A673 (cell line): ENCODE measurements at regions not wholly inside any gene's neighbourhood (a gene's known extent, or its start where the extent isn't known, plus 50 kb on each side); places are given as distances from the start of the nearest gene placed in this dataset.

Experiments used
- BruUV-seq: library from RNA; stranded (reverse); fragments of 400-500 nt; replicated peaks from 2 replicates; lab custom pipeline; 2021; lab: Mats Ljungman, UMichigan
- CTCF ChIA-PET: fragments of 300-600 bp; sonication (Branson Sonifier 250); formaldehyde crosslinking; loops from one replicate; lab custom pipeline; 2022; ENCODE audit warnings: antibody characterized with exemption; lab: Charles Lee
- POLR2A ChIA-PET: fragments of 300-600 bp; sonication (Branson Sonifier 250); formaldehyde crosslinking; loops from one replicate; lab custom pipeline; 2022; ENCODE audit warnings: antibody characterized with exemption; ENCODE audit not compliant: low non-redundant PET; lab: Charles Lee
- DNase-seq: peaks from one replicate; pipeline ENCODE4 v3.0.0-alpha.2; 2015; ENCODE audit warnings: low spot score
- H3K27ac ChIP-seq: fragments of 200-600 bp; sonication (generic); 2 replicates; pipeline ENCODE4 v1.5.1; 2016; ENCODE audit warnings: mixed run types, low read depth, mild to moderate bottlenecking, mixed read lengths, antibody characterized with exemption, low read length; ENCODE audit not compliant: poor library complexity, severe bottlenecking
- H3K27me3 ChIP-seq: fragments of 200-600 bp; sonication (generic); replicated peaks from 2 replicates; pipeline ENCODE4 v1.6.1; 2017; ENCODE audit warnings: mixed run types, low read depth, mild to moderate bottlenecking, mixed read lengths, antibody characterized with exemption, low read length; ENCODE audit not compliant: insufficient read depth, poor library complexity
- H3K36me3 ChIP-seq: fragments of 200-600 bp; sonication (generic); 2 replicates; pipeline ENCODE4 v1.6.1; 2016; ENCODE audit warnings: mixed run types, mild to moderate bottlenecking, mixed read lengths, antibody characterized with exemption, low read length; ENCODE audit not compliant: insufficient read depth, poor library complexity, severe bottlenecking
- H3K4me1 ChIP-seq: fragments of 200-600 bp; sonication (generic); 2 replicates; pipeline ENCODE4 v1.6.1; 2017; ENCODE audit warnings: mixed run types, mild to moderate bottlenecking, mixed read lengths, antibody characterized with exemption, low read length; ENCODE audit not compliant: insufficient read depth, poor library complexity, severe bottlenecking
- H3K4me3 ChIP-seq: fragments of 200-600 bp; sonication (generic); 2 replicates; pipeline ENCODE4 v1.5.1; 2016; ENCODE audit warnings: low read depth, mixed run types, mild to moderate bottlenecking, mixed read lengths, low read length; ENCODE audit not compliant: poor library complexity, severe bottlenecking
- H3K9me3 ChIP-seq: fragments of 200-600 bp; sonication (generic); 2 replicates; pipeline ENCODE4 v1.6.1; 2016; ENCODE audit warnings: mixed run types, low read depth, mild to moderate bottlenecking, mixed read lengths, antibody characterized with exemption, low read length; ENCODE audit not compliant: poor library complexity, severe bottlenecking
- CTCF ChIP-seq: fragments of 300-800, 200-600 bp; sonication (generic); conservative IDR thresholded peaks from 2 replicates; pipeline ENCODE4 v1.5.1; 2017; ENCODE audit warnings: low read depth, mild to moderate bottlenecking, antibody characterized with exemption, low read length, moderate library complexity, mixed read lengths
- EZH2 ChIP-seq: fragments of 200-600 bp; sonication (generic); IDR thresholded peaks from 2 replicates; pipeline ENCODE4 v1.6.1; 2017; ENCODE audit warnings: borderline replicate concordance, low read depth, mild to moderate bottlenecking, mixed read lengths, antibody characterized with exemption, low read length; ENCODE audit not compliant: poor library complexity, severe bottlenecking
- intact Hi-C: fragments of 100-400 bp; cut with micrococcal nuclease; formaldehyde crosslinking; loops from one replicate; pipeline ENCODE4 v1.10.0; 2022; ENCODE audit not compliant: unreplicated experiment

GRCh38 chr2:60219536-60219935 lies 333.9 kb downstream of the BCL11A start:
- H3K4me1 ChIP-seq: peaks cover 19% of the 10 kb centered on the region
- intact Hi-C loops: no loop called here
- TF ChIP-seq EZH2 (no peak), CTCF (no peak)
- no TSS peak for BruUV-seq
- ChIA-PET POLR2A (no interaction called here), CTCF (no interaction called here)
- no peaks in the 10 kb centered on the region for H3K27me3 ChIP-seq
- no peak for DNase-seq
- H3K36me3 ChIP-seq: no peaks in the 10 kb centered on the region
- no peak overlapping the region for H3K27ac ChIP-seq
- H3K4me3 ChIP-seq: no peak overlapping the region
- no peaks in the 10 kb centered on the region for H3K9me3 ChIP-seq

- TF ChIP-seq EZH2 (no peak), CTCF (no peak)
- DNase-seq: no peak
- H3K4me3 ChIP-seq: no peak overlapping the region
- BruUV-seq: no TSS peak
- peaks cover 32% of the 10 kb centered on the region for H3K4me1 ChIP-seq
- ChIA-PET POLR2A (no interaction called here), CTCF (interaction anchor here (0.7 kb wide), 1 partner anchor 683 kb away, joined by 3 read pairs; no protein-coding TSS in a partner anchor)
- no peaks in the 10 kb centered on the region for H3K27me3 ChIP-seq
- H3K27ac ChIP-seq: no peak overlapping the region
- no peaks in the 10 kb centered on the region for H3K36me3 ChIP-seq
- intact Hi-C loops: no loop called here
- H3K9me3 ChIP-seq: no peaks in the 10 kb centered on the region
Observed at GRCh38 chr2:60216452-60216995, 336.9 kb downstream of the BCL11A start.

GRCh38 chr2:60215386-60215901 lies 338.0 kb downstream of the BCL11A start:
- DNase-seq: peak; percentile 4
- no peak overlapping the region for H3K27ac ChIP-seq
- TF ChIP-seq EZH2: no peak
- TF ChIP-seq CTCF: no peak
- no peaks in the 10 kb centered on the region for H3K9me3 ChIP-seq
- intact Hi-C loops: no loop called here
- H3K27me3 ChIP-seq: no peaks in the 10 kb centered on the region
- H3K4me1 ChIP-seq: peaks cover 32% of the 10 kb centered on the region
- CTCF ChIA-PET: interaction anchor here (0.7 kb wide), 1 partner anchor 682 kb away, joined by 3 read pairs; no protein-coding TSS in a partner anchor
- H3K4me3 ChIP-seq: no peak overlapping the region
- no TSS peak for BruUV-seq
- POLR2A ChIA-PET: no interaction called here
- H3K36me3 ChIP-seq: no peaks in the 10 kb centered on the region
